ENCODE measurements at regions not wholly inside any gene's neighbourhood (a gene's known extent, or its start where the extent isn't known, plus 50 kb on each side); places are given as distances from the start of the nearest gene placed in this dataset.

DNA sequence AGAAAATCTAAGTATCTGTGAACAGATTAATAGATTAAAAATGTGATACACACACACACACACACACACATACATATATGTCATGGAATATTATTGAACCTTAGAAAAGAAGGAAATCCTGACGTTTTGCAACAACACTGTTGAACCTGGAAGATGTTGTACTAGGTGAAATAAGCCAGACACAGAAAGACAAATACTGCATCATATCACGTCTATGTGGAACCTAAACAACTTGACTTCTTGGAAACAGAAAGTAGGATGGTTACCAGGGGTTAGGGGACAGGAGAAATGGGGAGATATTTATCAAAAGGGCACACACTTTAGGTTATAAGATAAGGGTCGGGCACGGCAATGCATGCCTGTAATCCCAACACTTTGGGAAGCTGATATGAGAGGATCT, 698.4 kb upstream of the ID2 start:
- Histone ChIP-seq H3K9me3 (ENCODE audit: low read length) (peaks cover 8% of the 10 kb centered on the region), H2AFZ (ENCODE audit: low read depth, low read length) (no peak overlapping the region), H3K27me3 (ENCODE audit: insufficient read depth, low read depth, low read length) (no peaks in the 10 kb centered on the region), H4K20me1 (ENCODE audit: insufficient read depth) (no peaks in the 10 kb centered on the region), H3F3A (ENCODE audit: insufficient read depth, low read length, poor library complexity, severe bottlenecking) (no peaks in the 10 kb centered on the region), H3K9me2 (ENCODE audit: insufficient read depth, low read length) (no peaks in the 10 kb centered on the region), H3K9ac (ENCODE audit: low read length) (no peak overlapping the region), H3K27ac (ENCODE audit: low read length) (no peak overlapping the region), H3K36me3 (ENCODE audit: insufficient read depth, low read length) (no peaks in the 10 kb centered on the region), H3K4me2 (ENCODE audit: low read length) (no peak overlapping the region), H3K4me3 (ENCODE audit: low read length) (no peak overlapping the region), H3K79me2 (replicated peaks; ENCODE audit: insufficient read depth, low read length) (no peaks in the 10 kb centered on the region)
- TF ChIP-seq POLR2AphosphoS5 (IDR thresholded peaks at IDR 0.05) (no peak), REST (IDR thresholded peaks at IDR 0.05; ENCODE audit: borderline replicate concordance) (no peak), MXI1 (conservative IDR thresholded peaks at IDR 0.05; ENCODE audit: poor library complexity, severe bottlenecking) (no peak), RAD21 (conservative IDR thresholded peaks at IDR 0.05) (no peak), TAF1 (IDR thresholded peaks at IDR 0.05; ENCODE audit: low read depth) (no peak), EZH2 (IDR thresholded peaks at IDR 0.05; ENCODE audit: borderline replicate concordance, insufficient read depth, low read length, poor library complexity, severe bottlenecking) (no peak), SMC3 (conservative IDR thresholded peaks at IDR 0.05; ENCODE audit: poor library complexity) (no peak), EP300 (conservative IDR thresholded peaks at IDR 0.05; ENCODE audit: poor library complexity, severe bottlenecking) (no peak)
- TF ChIP-seq, protein P1, sequence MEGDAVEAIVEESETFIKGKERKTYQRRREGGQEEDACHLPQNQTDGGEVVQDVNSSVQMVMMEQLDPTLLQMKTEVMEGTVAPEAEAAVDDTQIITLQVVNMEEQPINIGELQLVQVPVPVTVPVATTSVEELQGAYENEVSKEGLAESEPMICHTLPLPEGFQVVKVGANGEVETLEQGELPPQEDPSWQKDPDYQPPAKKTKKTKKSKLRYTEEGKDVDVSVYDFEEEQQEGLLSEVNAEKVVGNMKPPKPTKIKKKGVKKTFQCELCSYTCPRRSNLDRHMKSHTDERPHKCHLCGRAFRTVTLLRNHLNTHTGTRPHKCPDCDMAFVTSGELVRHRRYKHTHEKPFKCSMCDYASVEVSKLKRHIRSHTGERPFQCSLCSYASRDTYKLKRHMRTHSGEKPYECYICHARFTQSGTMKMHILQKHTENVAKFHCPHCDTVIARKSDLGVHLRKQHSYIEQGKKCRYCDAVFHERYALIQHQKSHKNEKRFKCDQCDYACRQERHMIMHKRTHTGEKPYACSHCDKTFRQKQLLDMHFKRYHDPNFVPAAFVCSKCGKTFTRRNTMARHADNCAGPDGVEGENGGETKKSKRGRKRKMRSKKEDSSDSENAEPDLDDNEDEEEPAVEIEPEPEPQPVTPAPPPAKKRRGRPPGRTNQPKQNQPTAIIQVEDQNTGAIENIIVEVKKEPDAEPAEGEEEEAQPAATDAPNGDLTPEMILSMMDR (IDR thresholded peaks at IDR 0.05; ENCODE audit: poor library complexity, severe bottlenecking): no peak

GRCh38 chr2:7983912-7984311, 697.9 kb upstream of the ID2 start:
- Histone ChIP-seq H3K27ac (ENCODE audit: low read length) (no peak overlapping the region), H3K9me3 (ENCODE audit: low read length) (peaks cover 8% of the 10 kb centered on the region), H3K4me2 (ENCODE audit: low read length) (no peak overlapping the region), H3K36me3 (ENCODE audit: insufficient read depth, low read length) (no peaks in the 10 kb centered on the region), H4K20me1 (ENCODE audit: insufficient read depth) (no peaks in the 10 kb centered on the region), H3K9me2 (ENCODE audit: insufficient read depth, low read length) (no peaks in the 10 kb centered on the region), H3K4me3 (ENCODE audit: low read length) (no peak overlapping the region), H2AFZ (ENCODE audit: low read depth, low read length) (no peak overlapping the region), H3F3A (ENCODE audit: insufficient read depth, low read length, poor library complexity, severe bottlenecking) (no peaks in the 10 kb centered on the region), H3K9ac (ENCODE audit: low read length) (no peak overlapping the region), H3K79me2 (replicated peaks; ENCODE audit: insufficient read depth, low read length) (no peaks in the 10 kb centered on the region), H3K27me3 (ENCODE audit: insufficient read depth, low read depth, low read length) (no peaks in the 10 kb centered on the region)
- TF ChIP-seq EZH2 (IDR thresholded peaks at IDR 0.05; ENCODE audit: borderline replicate concordance, insufficient read depth, low read length, poor library complexity, severe bottlenecking) (no peak), POLR2AphosphoS5 (IDR thresholded peaks at IDR 0.05) (no peak), RAD21 (conservative IDR thresholded peaks at IDR 0.05) (no peak), REST (IDR thresholded peaks at IDR 0.05; ENCODE audit: borderline replicate concordance) (no peak), SMC3 (conservative IDR thresholded peaks at IDR 0.05; ENCODE audit: poor library complexity) (no peak)

All from neural cell (in vitro differentiated cells).